ENCODE measurements at regions not wholly inside any gene's neighbourhood (a gene's known extent, or its start where the extent isn't known, plus 50 kb on each side); places are given as distances from the start of the nearest gene placed in this dataset.
"Not testable (repeated sequence)": the region's sequence is repeated elsewhere in the genome, so short reads cannot be mapped to it uniquely, and the experiment has no call there.

DNA sequence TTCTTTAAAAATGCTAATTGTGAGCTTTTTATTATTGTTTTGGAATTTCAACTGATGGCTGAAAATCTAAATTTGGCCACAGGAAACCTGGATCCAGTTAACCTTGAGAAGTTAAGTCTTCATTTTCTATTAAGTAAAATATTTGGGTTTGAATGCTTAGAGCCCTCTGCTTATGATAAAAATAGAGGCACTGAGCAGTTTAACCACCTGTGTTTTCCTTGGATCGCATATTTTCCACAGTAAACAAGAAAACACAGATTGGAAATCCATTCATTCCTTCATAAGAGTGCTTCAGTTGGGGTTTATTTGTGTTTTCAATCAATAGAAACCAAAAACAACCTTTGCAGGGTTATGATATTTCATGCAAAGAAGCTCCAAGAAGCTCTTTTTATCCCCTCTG is 77.2 kb upstream of the HES1 start:
- no peak for DNase-seq (ENCODE audit: low read depth, low spot score)

DNA sequence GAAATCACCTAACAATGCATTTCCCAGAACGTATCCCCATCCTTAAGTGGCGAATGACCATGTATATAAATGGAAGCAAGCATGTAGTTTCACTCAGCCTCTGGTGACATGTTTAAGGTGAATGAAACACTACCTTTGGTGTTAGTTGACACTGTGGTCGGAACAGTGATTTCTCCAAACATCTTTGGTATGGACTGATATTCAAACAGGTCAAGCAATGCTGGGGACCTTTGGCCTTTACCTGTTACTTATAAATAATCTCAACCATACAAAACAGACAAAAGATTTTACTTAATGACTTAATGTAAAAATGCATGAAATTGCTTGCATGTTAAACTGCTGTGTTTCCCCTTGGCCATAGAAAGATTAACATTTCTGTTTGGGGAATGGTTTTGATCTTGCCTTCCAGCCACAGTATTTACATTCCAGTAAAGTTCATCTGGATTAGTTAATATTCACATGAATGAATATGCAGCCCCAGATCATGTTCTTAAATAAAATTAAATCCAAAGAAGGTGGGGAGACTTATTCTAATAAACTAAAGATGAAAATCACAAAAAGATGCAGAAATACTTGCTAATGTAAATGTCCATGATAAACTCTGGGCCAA is 74.4 kb upstream of the HES1 start:
- no peak for DNase-seq (ENCODE audit: low read depth, low spot score)

DNA sequence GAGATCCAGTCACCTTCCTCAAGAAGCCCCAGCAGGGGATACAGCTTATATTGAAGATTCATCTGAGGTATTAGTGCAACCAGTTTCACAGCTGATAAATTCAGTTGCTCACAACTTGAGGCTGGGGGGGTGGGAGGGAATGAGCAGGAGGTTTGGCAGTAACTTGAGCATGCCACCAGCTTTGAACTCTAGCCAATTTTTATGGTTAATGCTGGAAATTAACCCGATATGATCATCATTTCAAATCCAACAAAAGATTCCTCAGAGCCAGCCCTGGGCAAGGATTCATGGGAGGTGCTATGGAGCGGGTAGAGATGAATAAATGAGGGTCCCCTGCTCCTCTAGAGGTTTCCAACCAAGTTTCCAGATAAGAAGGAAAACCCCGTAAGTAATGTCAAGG is 73.1 kb upstream of the HES1 start:
- no peak for DNase-seq (ENCODE audit: low read depth, low spot score)

- no peak for DNase-seq (ENCODE audit: low read depth, low spot score)
Measured at GRCh38 chr3:194064380-194065332, 71.3 kb upstream of the HES1 start.

- not testable (repeated sequence) for DNase-seq (ENCODE audit: low read depth, low spot score)
Measured at GRCh38 chr3:194067327-194067726, 68.6 kb upstream of the HES1 start.

DNA sequence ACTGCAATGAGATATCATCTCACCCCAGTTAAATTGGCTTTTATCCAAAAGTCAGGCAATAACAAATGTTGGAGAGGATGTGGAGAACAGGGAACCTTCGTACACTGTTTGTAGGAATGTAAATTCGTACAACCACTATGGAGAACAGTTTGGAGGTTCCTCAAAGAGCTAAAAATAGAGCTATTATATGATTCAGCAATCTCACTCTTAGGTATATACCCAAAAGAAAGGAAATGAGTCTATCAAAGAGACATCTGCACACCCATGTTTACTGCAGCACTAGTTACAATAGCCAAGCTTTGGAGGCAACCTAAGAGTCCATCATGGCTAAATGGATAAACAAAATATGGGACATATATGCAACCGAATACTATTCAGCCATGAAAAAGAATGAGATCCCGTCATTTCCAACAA is 68.0 kb upstream of the HES1 start:
- DNase-seq (ENCODE audit: low read depth, low spot score): no peak

DNA sequence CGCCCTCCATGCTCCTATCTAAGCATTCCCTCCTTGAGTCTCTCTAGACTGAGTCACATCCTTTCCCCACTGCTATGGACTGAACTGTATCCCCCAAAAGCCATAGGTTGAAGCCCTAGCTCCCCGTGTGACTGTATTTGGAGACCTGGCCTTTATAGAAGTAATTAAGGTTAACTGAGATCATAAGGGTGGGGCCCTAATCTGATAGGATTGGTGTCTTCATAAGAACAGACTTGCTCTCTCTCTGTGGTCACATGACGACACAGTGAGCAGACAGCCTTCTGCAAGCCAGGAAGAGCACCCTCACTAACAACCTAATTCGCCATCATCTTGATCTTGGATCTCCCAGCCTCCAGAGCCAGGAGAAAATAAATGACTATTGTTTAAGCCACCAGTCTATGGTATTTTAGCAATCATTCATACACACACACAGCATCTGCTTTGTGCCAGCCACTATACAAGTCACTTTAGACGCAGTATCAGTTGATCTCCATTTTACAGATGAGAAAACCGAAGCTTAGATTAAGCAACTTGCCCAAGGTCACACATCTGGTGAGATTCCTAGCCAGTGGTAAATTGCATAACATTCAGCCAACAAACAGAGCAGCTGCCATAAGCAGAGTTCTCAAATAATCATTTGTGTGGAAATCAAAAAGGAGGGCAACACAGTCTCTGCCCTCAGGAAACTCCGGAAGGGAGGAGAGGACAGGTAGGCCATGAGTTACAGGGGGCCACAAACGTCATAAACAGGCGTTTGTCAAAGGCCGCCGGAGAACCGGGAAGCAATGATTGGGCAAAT is 66.3 kb upstream of the HES1 start:
- no peak for DNase-seq (ENCODE audit: low read depth, low spot score)

GRCh38 chr3:194070220-194070633 is 65.7 kb upstream of the HES1 start:
- no peak for DNase-seq (ENCODE audit: low read depth, low spot score)

DNA sequence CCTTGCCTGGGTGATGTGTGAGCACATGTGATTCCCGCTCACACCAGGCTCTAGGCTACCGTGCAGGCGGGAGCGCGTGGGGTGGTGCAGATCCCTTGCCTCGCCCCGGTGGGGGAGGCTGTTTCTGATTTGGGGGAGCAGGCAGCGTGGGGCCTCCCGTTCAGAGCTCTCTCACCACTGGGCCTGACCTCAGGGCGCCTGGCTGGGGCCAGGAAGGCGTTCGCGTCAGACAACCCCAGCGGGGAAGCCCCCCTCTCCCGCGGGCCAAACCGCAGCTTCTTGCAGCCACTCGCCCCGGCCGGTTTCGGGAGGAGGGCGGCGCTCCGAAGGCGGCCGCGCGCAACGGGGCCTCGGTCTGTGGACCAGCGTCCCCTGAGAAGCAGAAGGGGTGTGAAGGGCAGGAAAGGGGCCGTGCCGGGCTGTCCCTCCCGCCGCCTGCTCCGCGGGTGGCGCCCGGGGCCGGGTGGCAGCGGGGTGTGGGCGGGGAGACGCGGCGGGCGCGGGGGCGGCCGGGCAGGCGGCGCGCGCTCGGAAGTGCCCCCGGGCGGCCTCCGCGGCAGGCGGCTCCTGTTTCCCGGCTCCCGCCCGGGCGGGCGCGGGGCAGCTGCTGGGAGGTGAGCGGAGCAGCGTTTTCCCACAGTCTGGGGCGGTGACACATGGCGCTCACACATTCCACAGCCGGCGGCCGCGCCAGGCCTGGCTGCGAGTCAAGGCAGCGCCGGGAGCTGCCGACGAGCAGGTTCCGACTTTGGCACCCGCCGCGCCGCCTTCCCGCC is 65.1 kb upstream of the HES1 start:
- peak; percentile 33 for DNase-seq (ENCODE audit: low read depth, low spot score)

- DNase-seq (ENCODE audit: low read depth, low spot score): no peak
Measured at GRCh38 chr3:194072097-194072428, 63.9 kb upstream of the HES1 start.

GRCh38 chr3:194072691-194073279 is 63.2 kb upstream of the HES1 start:
- no peak for DNase-seq (ENCODE audit: low read depth, low spot score)

- no peak for DNase-seq (ENCODE audit: low read depth, low spot score)
Measured at GRCh38 chr3:194073926-194074325, 62.0 kb upstream of the HES1 start.

DNA sequence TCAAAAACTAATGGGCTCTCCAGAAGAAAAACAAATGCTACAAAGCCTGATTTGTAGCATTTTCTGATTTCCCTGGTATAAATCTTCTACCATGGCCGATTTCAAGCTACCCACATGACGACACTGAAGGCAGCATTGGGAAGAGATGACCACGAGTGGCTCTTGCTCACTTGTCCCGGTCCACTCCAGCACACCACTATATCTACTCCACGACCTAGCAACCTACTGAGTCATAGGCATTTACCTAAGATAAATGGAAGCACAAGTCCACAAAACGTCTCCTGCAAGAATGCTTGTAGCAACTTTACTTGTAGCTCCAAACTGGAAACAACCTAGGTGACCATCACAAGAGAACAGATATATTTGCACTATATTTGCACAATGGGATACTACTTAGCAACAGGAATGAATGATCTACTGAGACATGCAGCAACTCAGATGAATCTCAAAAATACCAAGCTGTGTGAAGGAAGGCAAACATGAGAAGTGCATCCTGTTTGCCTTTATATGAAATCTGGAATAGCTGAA is 60.8 kb upstream of the HES1 start:
- no peak for DNase-seq (ENCODE audit: low read depth, low spot score)

DNA sequence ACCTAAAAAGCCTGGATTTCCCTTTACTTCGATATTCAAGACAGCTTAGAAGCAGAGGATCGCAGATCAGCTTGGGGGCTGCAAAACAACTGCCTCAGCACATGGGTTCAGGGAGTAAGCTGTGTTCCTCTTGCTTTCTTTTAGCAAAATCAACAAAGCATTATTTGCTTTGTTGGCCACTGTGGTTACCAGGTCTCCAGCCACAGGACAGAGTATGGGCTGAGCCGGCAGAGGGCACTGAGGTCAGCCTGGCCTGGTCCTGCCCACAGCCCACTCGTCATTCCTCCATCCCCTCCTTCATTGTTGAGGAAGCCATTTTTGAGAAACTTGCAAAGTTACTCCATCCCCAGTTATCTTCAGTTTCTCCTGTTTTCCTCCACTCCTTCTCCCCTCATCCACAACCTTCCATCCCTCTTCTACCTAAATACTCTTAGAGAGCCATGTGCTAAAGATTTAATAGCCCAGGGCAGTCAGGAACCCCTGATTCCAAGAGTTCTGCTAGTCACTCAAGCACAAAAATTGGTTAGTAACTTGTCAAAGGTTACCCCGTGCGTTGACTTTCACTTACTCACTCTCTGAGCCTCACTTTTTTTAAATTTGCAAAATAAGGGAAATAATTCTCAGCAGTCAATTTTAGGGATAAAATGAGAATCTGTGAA is 60.0 kb upstream of the HES1 start:
- DNase-seq (ENCODE audit: low read depth, low spot score): no peak

GRCh38 chr3:194076475-194076874 is 59.5 kb upstream of the HES1 start:
- DNase-seq (ENCODE audit: low read depth, low spot score): no peak

GRCh38 chr3:194077602-194078001 is 58.3 kb upstream of the HES1 start:
- no peak for DNase-seq (ENCODE audit: low read depth, low spot score)

DNA sequence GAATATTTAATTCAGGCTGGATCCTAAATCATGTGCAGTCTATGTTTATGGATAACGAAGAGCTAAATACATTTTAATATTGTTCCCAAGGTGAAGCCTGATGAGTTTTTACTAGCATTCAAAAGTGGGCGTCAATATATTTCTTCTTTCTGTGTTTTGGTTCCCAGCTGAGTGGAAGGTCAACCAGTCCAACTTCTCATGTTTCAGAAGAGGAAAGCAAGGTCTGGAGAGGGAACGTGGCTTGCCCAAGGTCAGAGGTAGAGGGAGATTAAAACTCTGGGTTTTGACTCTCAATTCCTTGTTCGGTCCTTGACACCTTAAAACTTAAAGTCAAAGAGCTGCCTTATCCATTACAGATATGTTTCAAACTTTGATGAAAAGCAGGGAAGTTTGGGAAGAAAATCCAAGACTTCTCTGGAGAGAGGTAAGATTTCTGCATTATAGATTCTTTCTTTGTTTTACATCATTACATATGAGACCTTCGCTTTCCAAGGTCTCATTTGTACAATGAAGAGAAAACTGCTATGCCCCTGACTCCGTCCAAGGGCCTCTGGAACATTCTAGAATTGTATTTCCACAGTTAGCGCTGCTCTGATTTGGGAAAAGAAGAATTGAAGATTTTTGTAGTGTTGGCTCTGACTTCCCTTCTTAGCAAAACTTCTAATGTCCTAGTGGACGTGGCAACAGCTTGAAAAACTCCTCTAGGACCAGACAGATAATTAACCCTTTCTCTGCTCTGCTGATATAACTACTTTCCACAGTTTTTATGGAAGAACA is 57.7 kb upstream of the HES1 start:
- DNase-seq (ENCODE audit: low read depth, low spot score): no peak

GRCh38 chr3:194079702-194080172 is 56.2 kb upstream of the HES1 start:
- no peak for DNase-seq (ENCODE audit: low read depth, low spot score)

- DNase-seq (ENCODE audit: low read depth, low spot score): no peak
Measured at GRCh38 chr3:194080436-194080835, 55.5 kb upstream of the HES1 start.
